Fibroblast of lung (primary cell): ENCODE measurements at regions not wholly inside any gene's neighbourhood (a gene's known extent, or its start where the extent isn't known, plus 50 kb on each side); places are given as distances from the start of the nearest gene placed in this dataset.

ENCODE experiments used
- EZH2 ChIP-seq: IDR thresholded peaks from 2 replicates; pipeline ENCODE4 v1.5.1; 2012; ENCODE audit warnings: low read length, control low read depth, mild to moderate bottlenecking; ENCODE audit errors: missing control alignments
- TF ChIP-seq, protein P1 (sequence below), 2 donors: IDR thresholded peaks in 1 of 2; conservative IDR thresholded peaks in 1 of 2; 1 replicate in 1 of 2; 2 replicates in 1 of 2; pipeline ENCODE4 v1.5.1; 2011 to 2012; ENCODE audit warnings: low read length in 2 of 2, control low read depth in 1 of 2, inconsistent platforms in 1 of 2, low read depth in 1 of 2, mild to moderate bottlenecking in 1 of 2

GRCh38 chr21:28196981-28197380 is 795.7 kb downstream of the LTN1 start:
- no peak for TF ChIP-seq EZH2
- TF ChIP-seq, protein P1, sequence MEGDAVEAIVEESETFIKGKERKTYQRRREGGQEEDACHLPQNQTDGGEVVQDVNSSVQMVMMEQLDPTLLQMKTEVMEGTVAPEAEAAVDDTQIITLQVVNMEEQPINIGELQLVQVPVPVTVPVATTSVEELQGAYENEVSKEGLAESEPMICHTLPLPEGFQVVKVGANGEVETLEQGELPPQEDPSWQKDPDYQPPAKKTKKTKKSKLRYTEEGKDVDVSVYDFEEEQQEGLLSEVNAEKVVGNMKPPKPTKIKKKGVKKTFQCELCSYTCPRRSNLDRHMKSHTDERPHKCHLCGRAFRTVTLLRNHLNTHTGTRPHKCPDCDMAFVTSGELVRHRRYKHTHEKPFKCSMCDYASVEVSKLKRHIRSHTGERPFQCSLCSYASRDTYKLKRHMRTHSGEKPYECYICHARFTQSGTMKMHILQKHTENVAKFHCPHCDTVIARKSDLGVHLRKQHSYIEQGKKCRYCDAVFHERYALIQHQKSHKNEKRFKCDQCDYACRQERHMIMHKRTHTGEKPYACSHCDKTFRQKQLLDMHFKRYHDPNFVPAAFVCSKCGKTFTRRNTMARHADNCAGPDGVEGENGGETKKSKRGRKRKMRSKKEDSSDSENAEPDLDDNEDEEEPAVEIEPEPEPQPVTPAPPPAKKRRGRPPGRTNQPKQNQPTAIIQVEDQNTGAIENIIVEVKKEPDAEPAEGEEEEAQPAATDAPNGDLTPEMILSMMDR (conservative IDR thresholded peaks at IDR 0.05 in 1 of 2, IDR thresholded peaks at IDR 0.05 in 1 of 2; ENCODE audit: low read depth in 1 of 2, low read length in 2 of 2), result no peak
